GM06990 (cell line): ENCODE measurements at regions not wholly inside any gene's neighbourhood (a gene's known extent, or its start where the extent isn't known, plus 50 kb on each side); places are given as distances from the start of the nearest gene placed in this dataset.

ENCODE experiments used
- DNase-seq: peaks from one replicate; pipeline ENCODE4 v3.0.0-alpha.2; 2011; ENCODE audit not compliant: insufficient read length; ENCODE audit errors: extremely low read depth
- H3K27me3 ChIP-seq: replicated peaks from 2 replicates; pipeline ENCODE4 v1.6.0; 2011; ENCODE audit warnings: low read length; ENCODE audit not compliant: control insufficient read depth, insufficient read depth
- H3K36me3 ChIP-seq: 2 replicates; pipeline ENCODE4 v1.5.1; 2011; ENCODE audit warnings: low read length; ENCODE audit not compliant: control insufficient read depth, insufficient read depth
- H3K4me3 ChIP-seq: replicated peaks from 2 replicates; pipeline ENCODE4 v1.5.1; 2011; ENCODE audit warnings: low read depth, mild to moderate bottlenecking, control low read depth, low read length
- CTCF ChIP-seq: IDR thresholded peaks from 2 replicates; pipeline ENCODE4 v1.5.1; 2011; ENCODE audit warnings: low read length, control low read depth, mild to moderate bottlenecking, inconsistent platforms; ENCODE audit not compliant: insufficient read depth, poor library complexity, severe bottlenecking

GRCh38 chr4:158999166-158999682 is 103.7 kb upstream of the RAPGEF2 start:
- no peak for DNase-seq
- no peak for TF ChIP-seq CTCF

GRCh38 chr4:158999849-159000248 is 103.0 kb upstream of the RAPGEF2 start:
- no peaks in the 10 kb centered on the region for H3K27me3 ChIP-seq
- H3K4me3 ChIP-seq: no peak overlapping the region
- no peak for TF ChIP-seq CTCF
- DNase-seq: no peak
- H3K36me3 ChIP-seq: no peaks in the 10 kb centered on the region

More at GRCh38 chr4:158999166-158999682, 103.7 kb upstream of the RAPGEF2 start:
- H3K36me3 ChIP-seq: no peaks in the 10 kb centered on the region
- H3K27me3 ChIP-seq: no peaks in the 10 kb centered on the region
- H3K4me3 ChIP-seq: no peak overlapping the region

- Histone ChIP-seq H3K27me3 (no peaks in the 10 kb centered on the region), H3K36me3 (no peaks in the 10 kb centered on the region), H3K4me3 (no peak overlapping the region)
- DNase-seq: no peak
- TF ChIP-seq CTCF: no peak
These were observed 99.9 kb upstream of the RAPGEF2 start for GRCh38 chr4:159002950-159003349.

- no peak overlapping the region for H3K4me3 ChIP-seq
- DNase-seq: no peak
- no peaks in the 10 kb centered on the region for H3K27me3 ChIP-seq
- H3K36me3 ChIP-seq: no peaks in the 10 kb centered on the region
- TF ChIP-seq CTCF: no peak
These were observed 99.2 kb upstream of the RAPGEF2 start for GRCh38 chr4:159003420-159004253.

GRCh38 chr4:159006202-159006601 is 96.7 kb upstream of the RAPGEF2 start:
- H3K4me3 ChIP-seq: no peak overlapping the region
- H3K36me3 ChIP-seq: no peaks in the 10 kb centered on the region
- no peak for DNase-seq
- no peaks in the 10 kb centered on the region for H3K27me3 ChIP-seq
- no peak for TF ChIP-seq CTCF

GRCh38 chr4:159008671-159009070 is 94.2 kb upstream of the RAPGEF2 start:
- no peaks in the 10 kb centered on the region for H3K27me3 ChIP-seq
- no peak for DNase-seq
- no peak overlapping the region for H3K4me3 ChIP-seq
- no peaks in the 10 kb centered on the region for H3K36me3 ChIP-seq
- TF ChIP-seq CTCF: no peak
